Colonic mucosa (tissue), 4 donors: ENCODE measurements at regions not wholly inside any gene's neighbourhood (a gene's known extent, or its start where the extent isn't known, plus 50 kb on each side); places are given as distances from the start of the nearest gene placed in this dataset.
"Not testable (repeated sequence)": the region's sequence is repeated elsewhere in the genome, so short reads cannot be mapped to it uniquely, and the experiment has no call there.

Source experiments
- DNase-seq: peaks from one replicate; pipeline ENCODE4 v3.0.0-alpha.2; 2020
- H3K27ac ChIP-seq: fragments of 200-600 bp; one replicate; pipeline ENCODE4 v1.8.0; 2021
- H3K27me3 ChIP-seq: fragments of 200-600 bp; one replicate; pipeline ENCODE4 v1.8.0; 2021
- H3K36me3 ChIP-seq: fragments of 200-600 bp; one replicate; pipeline ENCODE4 v1.8.0; 2021
- H3K4me1 ChIP-seq: fragments of 200-600 bp; one replicate; pipeline ENCODE4 v1.8.0; 2021; ENCODE audit warnings: mild to moderate bottlenecking
- H3K4me3 ChIP-seq: fragments of 200-600 bp; one replicate; pipeline ENCODE4 v1.8.0; 2021
- H3K9ac ChIP-seq, 2 donors: one replicate each; pipeline ENCODE4 v1.7.0; 2013; ENCODE audit warnings: control low read depth in 2 of 2, low read depth in 2 of 2, low read length in 2 of 2
- H3K9me3 ChIP-seq: fragments of 200-600 bp; one replicate; pipeline ENCODE4 v1.8.0; 2021
- intact Hi-C: fragments of 100-400 bp; cut with DNase I; formaldehyde crosslinking; loops from one replicate; pipeline ENCODE4 v1.14.1; 2022
- TF ChIP-seq, protein P1 (sequence below): fragments of 200-600 bp; IDR thresholded peaks from one replicate; pipeline ENCODE4 v1.8.0; 2022; ENCODE audit warnings: antibody characterized with exemption, mild to moderate bottlenecking
- donor health status: healthy.
- donor health status: DM: no; HTN: no; CAD: no.
- donor health status: DM: no; HTN: no; CAD: no.

DNA sequence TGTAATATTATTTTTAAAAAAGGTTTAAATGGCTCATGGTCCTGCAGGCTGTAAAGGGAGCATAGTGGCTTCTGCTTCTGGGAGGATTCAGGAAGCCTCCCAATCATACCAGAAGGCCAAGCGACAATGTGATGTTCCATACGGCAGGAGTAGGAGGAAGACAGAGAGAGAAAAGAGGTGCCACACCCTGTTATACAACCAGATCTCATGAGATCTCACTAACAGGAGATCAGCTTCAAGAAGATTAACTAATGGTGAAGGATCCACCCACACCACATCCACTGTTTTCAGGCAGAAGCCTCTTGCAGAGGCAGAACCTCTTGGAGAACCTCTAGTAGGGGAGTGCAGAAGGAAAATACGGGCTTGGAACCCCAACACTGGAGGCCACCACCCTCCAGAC is 103.9 kb upstream of the TEKT4 start:
- no peak for DNase-seq
- Histone ChIP-seq H3K9me3 (no peaks in the 10 kb centered on the region), H3K27ac (no peak overlapping the region), H3K9ac (no peak overlapping the region), H3K27me3 (no peaks in the 10 kb centered on the region), H3K4me3 (no peak overlapping the region), H3K4me1 (no peaks in the 10 kb centered on the region), H3K36me3 (no peaks in the 10 kb centered on the region)
- intact Hi-C loops, result no loop called here
- TF ChIP-seq, protein P1, sequence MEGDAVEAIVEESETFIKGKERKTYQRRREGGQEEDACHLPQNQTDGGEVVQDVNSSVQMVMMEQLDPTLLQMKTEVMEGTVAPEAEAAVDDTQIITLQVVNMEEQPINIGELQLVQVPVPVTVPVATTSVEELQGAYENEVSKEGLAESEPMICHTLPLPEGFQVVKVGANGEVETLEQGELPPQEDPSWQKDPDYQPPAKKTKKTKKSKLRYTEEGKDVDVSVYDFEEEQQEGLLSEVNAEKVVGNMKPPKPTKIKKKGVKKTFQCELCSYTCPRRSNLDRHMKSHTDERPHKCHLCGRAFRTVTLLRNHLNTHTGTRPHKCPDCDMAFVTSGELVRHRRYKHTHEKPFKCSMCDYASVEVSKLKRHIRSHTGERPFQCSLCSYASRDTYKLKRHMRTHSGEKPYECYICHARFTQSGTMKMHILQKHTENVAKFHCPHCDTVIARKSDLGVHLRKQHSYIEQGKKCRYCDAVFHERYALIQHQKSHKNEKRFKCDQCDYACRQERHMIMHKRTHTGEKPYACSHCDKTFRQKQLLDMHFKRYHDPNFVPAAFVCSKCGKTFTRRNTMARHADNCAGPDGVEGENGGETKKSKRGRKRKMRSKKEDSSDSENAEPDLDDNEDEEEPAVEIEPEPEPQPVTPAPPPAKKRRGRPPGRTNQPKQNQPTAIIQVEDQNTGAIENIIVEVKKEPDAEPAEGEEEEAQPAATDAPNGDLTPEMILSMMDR, result no peak

DNA sequence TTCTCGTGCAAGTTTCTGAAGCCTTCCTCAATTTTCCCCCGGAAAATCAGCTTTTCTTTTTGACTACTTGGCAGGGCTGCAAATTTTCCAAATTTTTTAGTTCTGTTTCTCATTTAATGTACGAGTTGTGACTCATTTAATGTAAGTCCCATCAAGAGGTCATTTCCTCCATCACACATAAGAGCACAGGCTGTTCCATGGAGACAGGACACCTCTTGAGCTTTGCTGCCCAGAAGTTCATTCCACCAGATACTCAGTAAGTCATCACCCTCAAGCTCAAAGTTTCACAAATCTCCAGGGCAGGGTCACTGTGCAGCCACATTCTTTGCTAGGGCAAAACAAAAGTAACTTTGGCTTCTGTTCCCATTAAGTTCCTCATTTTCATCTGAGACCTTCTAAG is 101.5 kb upstream of the TEKT4 start:
- Histone ChIP-seq H3K9me3 (no peaks in the 10 kb centered on the region), H3K27me3 (no peaks in the 10 kb centered on the region), H3K36me3 (no peaks in the 10 kb centered on the region), H3K4me3 (no peak overlapping the region), H3K9ac (no peak overlapping the region), H3K27ac (no peak overlapping the region), H3K4me1 (no peaks in the 10 kb centered on the region)
- TF ChIP-seq, protein P1, result no peak
- intact Hi-C loops, result no loop called here
- no peak for DNase-seq

DNA sequence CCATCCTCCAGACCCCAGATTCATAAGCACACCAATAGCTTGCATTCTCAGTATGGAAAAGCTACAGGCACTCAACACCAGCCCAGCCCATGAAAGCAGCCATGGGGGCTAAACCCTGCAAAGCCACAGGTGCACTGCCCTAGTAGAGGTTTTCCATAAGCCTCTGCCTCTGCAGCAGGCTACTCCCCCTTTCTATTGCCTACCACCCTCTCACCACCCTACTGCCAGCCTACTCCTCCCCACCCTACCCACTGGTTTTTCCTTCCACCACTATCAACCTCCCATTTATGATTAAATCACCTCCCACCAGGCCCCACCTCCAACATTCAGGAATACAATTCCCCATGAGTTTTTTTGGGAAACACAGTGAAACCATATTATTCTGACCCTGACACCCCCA is 96.4 kb upstream of the TEKT4 start:
- H3K9me3 ChIP-seq, result no peaks in the 10 kb centered on the region
- H3K36me3 ChIP-seq, result no peaks in the 10 kb centered on the region
- TF ChIP-seq, protein P1, result no peak
- DNase-seq, result no peak
- no peak overlapping the region for H3K4me3 ChIP-seq
- no peaks in the 10 kb centered on the region for H3K27me3 ChIP-seq
- H3K4me1 ChIP-seq, result no peaks in the 10 kb centered on the region
- H3K27ac ChIP-seq, result no peak overlapping the region
- intact Hi-C loops, result no loop called here
- no peak overlapping the region for H3K9ac ChIP-seq

DNA sequence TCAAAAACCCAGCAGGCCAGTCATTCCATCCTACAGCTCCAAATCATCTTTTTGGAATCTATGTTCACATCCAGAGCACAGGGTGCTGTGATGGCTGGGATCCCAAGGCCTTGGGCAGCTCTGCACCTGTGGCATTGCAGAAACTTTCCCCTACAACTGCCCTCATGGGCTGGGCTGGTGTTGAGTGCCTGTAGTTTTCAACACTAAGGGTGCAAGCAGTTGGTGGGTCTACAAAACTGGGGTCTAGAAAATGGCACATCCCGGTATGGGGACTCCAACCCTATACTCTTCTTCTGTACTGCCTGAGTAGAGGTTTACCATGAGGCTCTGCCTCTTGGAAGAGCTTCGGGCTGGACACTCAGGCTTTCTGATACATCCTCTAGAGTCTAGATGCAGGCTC is 95.2 kb upstream of the TEKT4 start:
- H3K9ac ChIP-seq, result no peak overlapping the region
- TF ChIP-seq, protein P1, result no peak
- intact Hi-C loops, result no loop called here
- H3K36me3 ChIP-seq, result no peaks in the 10 kb centered on the region
- H3K27ac ChIP-seq, result no peak overlapping the region
- H3K27me3 ChIP-seq, result no peaks in the 10 kb centered on the region
- H3K4me1 ChIP-seq, result no peaks in the 10 kb centered on the region
- H3K9me3 ChIP-seq, result no peaks in the 10 kb centered on the region
- no peak overlapping the region for H3K4me3 ChIP-seq
- no peak for DNase-seq

DNA sequence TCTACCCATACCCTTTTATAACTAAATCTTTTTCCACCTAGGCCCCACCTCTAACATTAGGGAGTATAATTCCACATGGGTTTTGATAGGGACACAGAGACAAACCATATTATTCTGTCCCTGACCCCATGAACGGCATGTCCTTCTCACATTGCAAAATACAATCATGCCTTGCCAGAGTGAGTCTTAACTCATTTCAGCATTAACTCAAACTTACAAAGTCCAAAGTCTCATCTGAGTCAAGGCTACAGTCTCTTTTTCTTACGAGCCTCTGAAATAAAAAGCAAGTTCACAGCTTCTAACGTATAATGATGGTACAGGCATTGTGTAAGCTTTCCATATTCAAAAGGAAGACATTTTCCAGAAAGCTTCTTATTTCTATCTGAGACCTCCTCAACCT is 86.1 kb upstream of the TEKT4 start:
- H3K27me3 ChIP-seq, H3K36me3 ChIP-seq, H3K9me3 ChIP-seq, H3K9ac ChIP-seq, H3K27ac ChIP-seq, intact Hi-C loops, DNase-seq, H3K4me1 ChIP-seq, H3K4me3 ChIP-seq: not testable (repeated sequence)

DNA sequence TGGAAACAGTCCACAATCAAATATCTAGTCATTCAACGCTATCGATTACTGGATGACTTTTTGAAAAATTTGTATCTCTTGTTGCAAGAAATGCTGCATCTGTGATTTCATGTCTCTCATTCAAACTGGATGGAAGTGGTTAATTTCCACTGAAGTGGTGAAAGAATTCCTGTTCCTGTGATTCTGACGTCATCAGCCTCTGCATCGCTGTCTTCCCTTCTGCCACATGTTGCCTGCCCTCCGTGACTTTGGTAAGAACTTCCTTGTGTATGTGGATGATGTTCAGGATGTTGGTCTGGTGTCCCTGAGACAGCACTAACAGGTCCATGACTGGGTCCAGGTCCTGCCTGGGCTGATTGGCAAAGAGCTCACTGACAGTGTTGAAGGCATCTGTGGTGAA is 84.8 kb upstream of the TEKT4 start:
- H3K27me3 ChIP-seq, intact Hi-C loops, H3K27ac ChIP-seq, H3K4me1 ChIP-seq, H3K9me3 ChIP-seq, H3K36me3 ChIP-seq, DNase-seq, H3K4me3 ChIP-seq, H3K9ac ChIP-seq: not testable (repeated sequence)

DNA sequence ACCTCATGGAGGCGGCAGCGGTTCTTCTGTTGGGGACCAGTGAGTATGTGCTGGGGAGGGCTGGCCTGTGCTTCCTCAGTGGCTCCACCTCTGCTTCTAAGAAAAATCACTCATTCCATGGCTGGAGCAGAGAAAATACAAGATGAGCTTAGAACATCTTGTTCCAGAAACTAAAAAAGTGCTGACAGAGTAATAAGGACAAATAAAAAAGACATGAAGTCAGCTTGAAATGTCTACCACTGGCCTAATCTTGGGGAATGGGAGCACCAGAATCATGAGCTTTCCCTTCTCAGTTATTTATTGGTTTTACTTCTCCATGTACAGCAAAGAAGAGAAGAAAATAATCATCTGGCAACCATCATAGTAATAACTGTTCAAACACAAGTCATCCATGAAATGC is 81.1 kb upstream of the TEKT4 start:
- H3K9me3 ChIP-seq, intact Hi-C loops, H3K36me3 ChIP-seq, H3K9ac ChIP-seq, H3K4me1 ChIP-seq, H3K27ac ChIP-seq, DNase-seq, H3K4me3 ChIP-seq, H3K27me3 ChIP-seq: not testable (repeated sequence)
